Smooth muscle cell (in vitro differentiated cells): ENCODE measurements at regions not wholly inside any gene's neighbourhood (a gene's known extent, or its start where the extent isn't known, plus 50 kb on each side); places are given as distances from the start of the nearest gene placed in this dataset.

ENCODE experiments used
- DNase-seq: peaks from one replicate; lab custom pipeline; 2025; ENCODE audit not compliant: unreplicated experiment; lab: John Stamatoyannopoulos, UW
- H2AFZ ChIP-seq: fragments of 200-600 bp; sonication (generic); 2 replicates; pipeline ENCODE4 v1.6.0; 2016; ENCODE audit warnings: antibody characterized with exemption, low read depth, mild to moderate bottlenecking
- H3F3A ChIP-seq: fragments of 200-600 bp; sonication (generic); 2 replicates; pipeline ENCODE4 v1.6.0; 2017; ENCODE audit warnings: antibody characterized with exemption, low read depth
- H3K27ac ChIP-seq: fragments of 200-600 bp; sonication (generic); 2 replicates; pipeline ENCODE4 v1.5.1; 2016; ENCODE audit warnings: low read depth, mild to moderate bottlenecking
- H3K27me3 ChIP-seq: fragments of 200-600 bp; sonication (generic); 2 replicates; pipeline ENCODE4 v1.6.1; 2016; ENCODE audit warnings: low read depth, mild to moderate bottlenecking
- H3K36me3 ChIP-seq: fragments of 200-600 bp; sonication (generic); 2 replicates; pipeline ENCODE4 v1.5.1; 2016; ENCODE audit warnings: low read depth
- H3K4me1 ChIP-seq: fragments of 200-600 bp; sonication (generic); 2 replicates; pipeline ENCODE4 v1.5.1; 2016; ENCODE audit warnings: low read depth
- H3K4me2 ChIP-seq: fragments of 200-600 bp; sonication (generic); 2 replicates; pipeline ENCODE4 v1.6.0; 2016; ENCODE audit warnings: mild to moderate bottlenecking
- H3K4me3 ChIP-seq: fragments of 200-600 bp; sonication (generic); 2 replicates; pipeline ENCODE4 v1.5.1; 2016; ENCODE audit warnings: mild to moderate bottlenecking
- H3K79me2 ChIP-seq: fragments of 200-600 bp; sonication (generic); 2 replicates; pipeline ENCODE4 v1.6.0; 2016; ENCODE audit warnings: low read depth, mild to moderate bottlenecking
- H3K9ac ChIP-seq: fragments of 200-600 bp; sonication (generic); 2 replicates; pipeline ENCODE4 v1.6.0; 2016; ENCODE audit warnings: low read depth
- H3K9me3 ChIP-seq: fragments of 200-600 bp; sonication (generic); replicated peaks from 2 replicates; pipeline ENCODE4 v1.5.1; 2016; ENCODE audit warnings: low read depth
- H4K20me1 ChIP-seq: fragments of 200-600 bp; sonication (generic); 2 replicates; pipeline ENCODE4 v1.6.0; 2016; ENCODE audit warnings: low read depth
- WGBS: methylation state at CpG from one replicate; pipeline ENCODE4 v1.1.7; 2016; ENCODE audit warnings: low lambda C conversion rate; 5-methylcytosine and 5-hydroxymethylcytosine counted together
- TF ChIP-seq, protein P1 (sequence below): fragments of 200-600 bp; sonication (generic); IDR thresholded peaks from 2 replicates; pipeline ENCODE4 v1.5.1; 2017; ENCODE audit warnings: borderline replicate concordance, mild to moderate bottlenecking, antibody characterized with exemption; ENCODE audit not compliant: insufficient read depth, poor library complexity, severe bottlenecking

DNA sequence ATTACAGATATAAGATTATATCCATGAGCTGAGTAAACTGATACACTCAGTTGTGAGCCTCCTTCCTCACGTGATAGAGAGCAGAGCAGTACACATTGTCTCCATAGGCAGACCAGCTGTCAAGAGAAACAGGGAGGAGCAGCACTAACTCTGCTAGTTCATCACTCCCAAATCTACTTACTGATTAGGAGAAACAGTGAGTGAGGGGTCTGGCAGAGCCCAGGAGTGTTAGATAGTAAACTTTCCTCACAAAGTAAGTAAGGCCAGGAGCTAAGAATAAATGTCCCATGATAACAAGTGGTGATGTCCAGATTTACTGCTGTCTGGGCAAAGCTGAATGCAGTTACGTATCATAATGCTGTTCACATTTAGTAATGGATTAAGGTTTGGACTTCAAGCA lies 168.6 kb upstream of the KCNK2 start:
- no peak for DNase-seq
- H3K36me3 ChIP-seq = no peaks in the 10 kb centered on the region
- H3K4me2 ChIP-seq = no peak overlapping the region
- no peak overlapping the region for H3K4me3 ChIP-seq
- H3K79me2 ChIP-seq = no peaks in the 10 kb centered on the region
- H3K9ac ChIP-seq = no peak overlapping the region
- H3K4me1 ChIP-seq = no peaks in the 10 kb centered on the region
- no peaks in the 10 kb centered on the region for H3K9me3 ChIP-seq
- H3K27me3 ChIP-seq = no peaks in the 10 kb centered on the region
- H3K27ac ChIP-seq = no peak overlapping the region
- H4K20me1 ChIP-seq = no peaks in the 10 kb centered on the region
- TF ChIP-seq, protein P1, sequence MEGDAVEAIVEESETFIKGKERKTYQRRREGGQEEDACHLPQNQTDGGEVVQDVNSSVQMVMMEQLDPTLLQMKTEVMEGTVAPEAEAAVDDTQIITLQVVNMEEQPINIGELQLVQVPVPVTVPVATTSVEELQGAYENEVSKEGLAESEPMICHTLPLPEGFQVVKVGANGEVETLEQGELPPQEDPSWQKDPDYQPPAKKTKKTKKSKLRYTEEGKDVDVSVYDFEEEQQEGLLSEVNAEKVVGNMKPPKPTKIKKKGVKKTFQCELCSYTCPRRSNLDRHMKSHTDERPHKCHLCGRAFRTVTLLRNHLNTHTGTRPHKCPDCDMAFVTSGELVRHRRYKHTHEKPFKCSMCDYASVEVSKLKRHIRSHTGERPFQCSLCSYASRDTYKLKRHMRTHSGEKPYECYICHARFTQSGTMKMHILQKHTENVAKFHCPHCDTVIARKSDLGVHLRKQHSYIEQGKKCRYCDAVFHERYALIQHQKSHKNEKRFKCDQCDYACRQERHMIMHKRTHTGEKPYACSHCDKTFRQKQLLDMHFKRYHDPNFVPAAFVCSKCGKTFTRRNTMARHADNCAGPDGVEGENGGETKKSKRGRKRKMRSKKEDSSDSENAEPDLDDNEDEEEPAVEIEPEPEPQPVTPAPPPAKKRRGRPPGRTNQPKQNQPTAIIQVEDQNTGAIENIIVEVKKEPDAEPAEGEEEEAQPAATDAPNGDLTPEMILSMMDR = no peak
- 58% methylated on average over 2 of the region's 2 CpGs for WGBS
- H2AFZ ChIP-seq = no peak overlapping the region
- no peaks in the 10 kb centered on the region for H3F3A ChIP-seq

DNA sequence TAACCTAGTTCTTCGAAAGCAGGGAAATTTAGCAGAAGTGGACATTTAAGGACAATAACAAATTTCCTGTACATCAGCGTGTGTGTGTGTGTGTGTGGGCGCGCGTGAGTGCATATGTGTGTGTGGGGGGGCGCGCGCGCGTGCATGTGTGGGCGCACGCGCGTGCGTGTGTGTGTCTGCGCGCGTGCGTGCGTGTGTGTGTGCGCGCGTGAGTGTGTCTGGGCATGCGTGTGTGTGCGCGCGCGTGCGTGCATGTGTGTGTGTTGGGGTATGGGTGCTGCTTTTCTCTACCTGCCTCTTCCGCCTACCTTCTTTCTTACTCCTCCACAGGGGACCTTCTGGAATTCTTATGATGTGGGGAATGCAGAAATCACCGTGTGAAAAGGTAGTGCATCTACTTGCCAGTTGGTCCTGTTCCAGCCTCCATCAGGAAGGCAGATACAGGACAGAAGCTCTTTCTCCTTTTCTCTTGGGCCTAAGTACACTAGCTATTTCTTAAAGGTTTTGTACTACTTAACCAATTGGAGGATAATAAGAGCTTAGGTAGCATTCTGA lies 165.4 kb upstream of the KCNK2 start:
- peak overlapping the region; percentile 33 for H2AFZ ChIP-seq

DNA sequence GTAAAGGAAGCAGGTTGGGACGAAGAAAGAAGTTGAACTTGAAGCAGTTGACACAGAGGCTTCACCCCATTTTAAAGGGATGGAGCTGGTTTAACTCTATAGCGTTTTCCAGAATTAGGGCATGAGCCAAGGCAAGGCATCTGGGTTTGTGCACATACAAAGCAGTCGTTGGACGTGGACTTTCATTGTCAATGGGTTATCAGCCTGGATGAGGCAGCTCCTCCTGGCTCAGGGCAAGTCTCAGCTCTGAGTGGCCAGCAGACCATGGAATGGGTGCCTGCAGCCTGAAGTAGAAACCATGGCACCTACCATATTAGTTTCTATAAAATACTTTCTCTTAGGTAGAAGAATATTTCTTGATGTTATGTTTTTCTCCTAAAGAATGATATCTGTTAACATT lies 163.8 kb upstream of the KCNK2 start:
- H3K79me2 ChIP-seq = no peaks in the 10 kb centered on the region
- no peaks in the 10 kb centered on the region for H3K36me3 ChIP-seq
- H3K27me3 ChIP-seq = no peaks in the 10 kb centered on the region
- no peaks in the 10 kb centered on the region for H3K4me1 ChIP-seq
- no peak overlapping the region for H3K27ac ChIP-seq
- no peaks in the 10 kb centered on the region for H4K20me1 ChIP-seq
- no peak overlapping the region for H3K4me2 ChIP-seq
- no peak overlapping the region for H2AFZ ChIP-seq
- no peak overlapping the region for H3K9ac ChIP-seq
- H3K9me3 ChIP-seq = no peaks in the 10 kb centered on the region
- no peak overlapping the region for H3K4me3 ChIP-seq
- WGBS = 75% methylated on average over 4 of the region's 4 CpGs
- DNase-seq = no peak
- TF ChIP-seq, protein P1 = no peak
- no peaks in the 10 kb centered on the region for H3F3A ChIP-seq

More for the DNA sequence above, 165.4 kb upstream of the KCNK2 start:
- no peaks in the 10 kb centered on the region for H3K9me3 ChIP-seq
- WGBS = 94% methylated on average over 31 of the region's 31 CpGs
- H3K27ac ChIP-seq = no peak overlapping the region
- no peaks in the 10 kb centered on the region for H3K4me1 ChIP-seq
- no peaks in the 10 kb centered on the region for H3K36me3 ChIP-seq
- TF ChIP-seq, protein P1 = no peak
- no peaks in the 10 kb centered on the region for H4K20me1 ChIP-seq
- no peak overlapping the region for H3K4me3 ChIP-seq
- H3F3A ChIP-seq = no peaks in the 10 kb centered on the region
- H3K4me2 ChIP-seq = no peak overlapping the region
- no peak overlapping the region for H3K9ac ChIP-seq
- DNase-seq = no peak
- no peaks in the 10 kb centered on the region for H3K27me3 ChIP-seq
- no peaks in the 10 kb centered on the region for H3K79me2 ChIP-seq

DNA sequence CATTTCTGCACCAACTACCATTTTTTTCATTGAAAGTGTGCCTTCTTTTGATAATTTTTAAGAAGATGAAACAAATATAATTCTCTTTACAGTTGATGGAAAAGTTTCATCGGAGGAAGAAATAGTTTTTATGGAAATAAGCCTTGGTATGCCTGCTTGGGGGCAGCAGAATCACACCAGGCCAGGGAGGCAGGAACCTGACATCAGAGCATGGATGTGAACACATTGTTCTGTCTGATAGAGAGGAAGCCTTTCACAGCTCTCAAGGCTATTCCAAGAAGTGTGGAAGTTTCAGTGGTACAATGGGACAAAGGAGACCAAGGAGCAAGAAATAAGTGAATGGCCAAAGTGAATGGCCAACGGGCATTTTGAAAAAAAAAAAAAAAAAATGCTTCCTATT lies 162.2 kb upstream of the KCNK2 start:
- no peaks in the 10 kb centered on the region for H3F3A ChIP-seq
- H3K27me3 ChIP-seq = no peaks in the 10 kb centered on the region
- TF ChIP-seq, protein P1 = no peak
- no peak overlapping the region for H3K4me2 ChIP-seq
- no peaks in the 10 kb centered on the region for H3K9me3 ChIP-seq
- no peaks in the 10 kb centered on the region for H3K4me1 ChIP-seq
- 93% methylated on average over 2 of the region's 2 CpGs for WGBS
- no peak for DNase-seq
- no peaks in the 10 kb centered on the region for H3K36me3 ChIP-seq
- H4K20me1 ChIP-seq = no peaks in the 10 kb centered on the region
- H3K79me2 ChIP-seq = no peaks in the 10 kb centered on the region
- H2AFZ ChIP-seq = no peak overlapping the region
- no peak overlapping the region for H3K9ac ChIP-seq
- no peak overlapping the region for H3K27ac ChIP-seq
- H3K4me3 ChIP-seq = no peak overlapping the region
